Endothelial cell of umbilical vein (primary cell): ENCODE measurements at regions not wholly inside any gene's neighbourhood (a gene's known extent, or its start where the extent isn't known, plus 50 kb on each side); places are given as distances from the start of the nearest gene placed in this dataset.

Experiments used
- BruUV-seq: library from RNA; stranded (reverse); fragments of 400-500 nt; replicated peaks from 2 replicates; lab custom pipeline; 2021; lab: Mats Ljungman, UMichigan
- CTCF ChIA-PET: fragments of 300-600, 350-600 bp; sonication (Branson Sonifier 250); formaldehyde crosslinking; loops from one replicate; lab custom pipeline; 2021; ENCODE audit warnings: antibody characterized with exemption, inconsistent platforms; lab: Charles Lee
- POLR2A ChIA-PET: fragments of 300-600, 350-600 bp; sonication (Branson Sonifier 250); formaldehyde crosslinking; loops from one replicate; lab custom pipeline; 2021; ENCODE audit warnings: antibody characterized with exemption, inconsistent platforms; lab: Charles Lee
- DNase-seq: peaks from one replicate; pipeline ENCODE4 v3.0.0-alpha.2; 2011; ENCODE audit warnings: low read depth, low spot score
- FAIRE-seq: peaks from 2 replicates; lab custom pipeline; 2011; peaks lifted over from hg19 to GRCh38; lab: Jason Lieb, UNC
- H2AFZ ChIP-seq: 2 replicates; pipeline ENCODE4 v1.6.0; 2012; ENCODE audit warnings: low read depth, low read length, control low read depth, inconsistent platforms
- H3K27ac ChIP-seq: 2 replicates; pipeline ENCODE4 v1.5.1; 2011; ENCODE audit warnings: low read depth, mild to moderate bottlenecking, control low read depth, low read length, moderate library complexity; ENCODE audit not compliant: insufficient read depth
- H3K27me3 ChIP-seq, 2 experiments: 2 replicates each; pipeline versions ENCODE4 v1.6.0 to v1.6.1; 2011; ENCODE audit warnings: low read length in 2 of 2, mixed read lengths in 1 of 2; ENCODE audit not compliant: control insufficient read depth in 2 of 2, insufficient read depth in 2 of 2
- H3K36me3 ChIP-seq, 2 experiments: 2 replicates in 1 of 2; 3 replicates in 1 of 2; pipeline ENCODE4 v1.5.1; 2011; ENCODE audit warnings: low read length in 2 of 2, mild to moderate bottlenecking in 1 of 2, moderate library complexity in 1 of 2; ENCODE audit not compliant: control insufficient read depth in 2 of 2, insufficient read depth in 2 of 2; ENCODE audit errors: extremely low read depth in 1 of 2
- H3K4me1 ChIP-seq: 3 replicates; pipeline ENCODE4 v1.5.1; 2011; ENCODE audit warnings: mild to moderate bottlenecking, low read length; ENCODE audit not compliant: control insufficient read depth, insufficient read depth; ENCODE audit errors: extremely low read depth
- H3K4me2 ChIP-seq: 2 replicates; pipeline ENCODE4 v1.6.1; 2011; ENCODE audit warnings: low read length, control low read depth, mixed read lengths; ENCODE audit not compliant: insufficient read depth
- H3K4me3 ChIP-seq, 3 experiments: fragments of 200-600 bp in 1 of 3; sonication (generic), shearing (Covaris generic) in 1 of 3; replicated peaks in 1 of 3; 2 replicates each; pipeline ENCODE4 v1.5.1; 2011 to 2016; ENCODE audit warnings: control low read depth in 3 of 3, low read length in 3 of 3, mild to moderate bottlenecking in 2 of 3, inconsistent platforms in 1 of 3, low read depth in 1 of 3, moderate library complexity in 1 of 3; ENCODE audit not compliant: insufficient read depth in 1 of 3
- H3K79me2 ChIP-seq: 2 replicates; pipeline ENCODE4 v1.6.0; 2012; ENCODE audit warnings: low read length, inconsistent platforms; ENCODE audit not compliant: control insufficient read depth, insufficient read depth
- H3K9ac ChIP-seq: replicated peaks from 2 replicates; pipeline ENCODE3; 2011; ENCODE audit warnings: low read length, control low read depth; ENCODE audit not compliant: insufficient read depth; ENCODE audit errors: extremely low read depth
- H3K9me1 ChIP-seq: replicated peaks from 3 replicates; pipeline ENCODE4 v1.6.0; 2011; ENCODE audit warnings: mild to moderate bottlenecking, low read length; ENCODE audit not compliant: control insufficient read depth, insufficient read depth; ENCODE audit errors: extremely low read depth
- H3K9me3 ChIP-seq: replicated peaks from 2 replicates; pipeline ENCODE4 v1.5.1; 2012; ENCODE audit warnings: low read length, inconsistent platforms; ENCODE audit not compliant: control insufficient read depth, insufficient read depth
- H4K20me1 ChIP-seq: replicated peaks from 2 replicates; pipeline ENCODE3; 2011; ENCODE audit warnings: mild to moderate bottlenecking, low read length; ENCODE audit not compliant: control insufficient read depth, insufficient read depth; ENCODE audit errors: extremely low read depth
- CTCF ChIP-seq, 2 donors: IDR thresholded peaks; 1 replicate in 1 of 2; 2 replicates in 1 of 2; pipeline ENCODE4 v1.5.1; 2011; ENCODE audit warnings: low read length in 2 of 2, mild to moderate bottlenecking in 2 of 2, moderate library complexity in 2 of 2, control low read depth in 1 of 2, inconsistent platforms in 1 of 2, low read depth in 1 of 2; ENCODE audit not compliant: insufficient read depth in 1 of 2; ENCODE audit errors: extremely low read depth in 1 of 2
- EZH2 ChIP-seq: IDR thresholded peaks from 2 replicates; pipeline ENCODE4 v1.6.1; 2012; ENCODE audit warnings: borderline replicate concordance, low read depth, mild to moderate bottlenecking, moderate library complexity, low read length, inconsistent platforms; ENCODE audit not compliant: severe bottlenecking
- FOS ChIP-seq: IDR thresholded peaks from 2 replicates; pipeline ENCODE4 v1.6.1; 2011; ENCODE audit warnings: mild to moderate bottlenecking, low read length, moderate library complexity, borderline replicate concordance; ENCODE audit not compliant: insufficient read depth
- GATA2 ChIP-seq: IDR thresholded peaks from 2 replicates; pipeline ENCODE4 v1.7.0; 2011; ENCODE audit warnings: low read depth, mild to moderate bottlenecking, moderate library complexity, mixed read lengths, low read length; ENCODE audit not compliant: insufficient read length, insufficient read depth
- JUN ChIP-seq: IDR thresholded peaks from 2 replicates; pipeline ENCODE4 v1.6.1; 2011; ENCODE audit warnings: borderline replicate concordance, low read depth; ENCODE audit not compliant: insufficient read length, insufficient read depth
- MAX ChIP-seq: IDR thresholded peaks from 2 replicates; pipeline ENCODE4 v1.6.1; 2011; ENCODE audit not compliant: insufficient read depth, insufficient read length
- MYC ChIP-seq: IDR thresholded peaks from one replicate; pipeline ENCODE4 v1.6.1; 2011; ENCODE audit warnings: mild to moderate bottlenecking, low read depth, low read length
- POLR2A ChIP-seq: IDR thresholded peaks from 2 replicates; pipeline ENCODE4 v1.6.1; 2012; ENCODE audit warnings: low read depth, mild to moderate bottlenecking, control low read depth, low read length
- POLR2AphosphoS5 ChIP-seq: IDR thresholded peaks from 2 replicates; pipeline ENCODE4 v1.6.1; 2012; ENCODE audit warnings: low read depth, mild to moderate bottlenecking, control low read depth, low read length, moderate library complexity; ENCODE audit not compliant: insufficient read depth
- dilution Hi-C: fragments of 300-500 bp; cut with MboI; formaldehyde crosslinking; loops from one replicate; pipeline ENCODE4 v1.15.0; 2019; ENCODE audit warnings: low sequenced_read_pairs; ENCODE audit not compliant: extremely low pct_ligation_motif_present
- intact Hi-C: fragments of 100-400 bp; cut with micrococcal nuclease; formaldehyde crosslinking; loops from one replicate; pipeline ENCODE4 v1.10.0; 2022

- intact Hi-C loops (no loop called here), dilution Hi-C loops (no loop called here)
- Histone ChIP-seq H3K9ac (no peak overlapping the region), H3K27me3 (no peaks in the 10 kb centered on the region), H3K4me3 (no peak overlapping the region), H3K4me1 (no peaks in the 10 kb centered on the region), H3K79me2 (no peaks in the 10 kb centered on the region), H3K9me3 (no peaks in the 10 kb centered on the region), H3K27ac (no peak overlapping the region), H4K20me1 (no peaks in the 10 kb centered on the region), H2AFZ (no peak overlapping the region), H3K36me3 (no peaks in the 10 kb centered on the region), H3K4me2 (no peak overlapping the region), H3K9me1 (no peaks in the 10 kb centered on the region)
- no TSS peak for BruUV-seq
- ChIA-PET POLR2A (no interaction called here), CTCF (no interaction called here)
- TF ChIP-seq CTCF (IDR thresholded peaks at IDR 0.05; ENCODE audit: extremely low read depth in 1 of 2, insufficient read depth in 1 of 2, low read depth in 1 of 2, low read length in 2 of 2) (no peak), JUN (no peak), POLR2A (no peak), POLR2AphosphoS5 (no peak), FOS (no peak), MYC (no peak), GATA2 (no peak), MAX (no peak), EZH2 (no peak)
- DNase-seq, result no peak
- FAIRE-seq, result no peak
These were observed 215.3 kb downstream of the ABCC12 start for GRCh38 chr16:47940466-47940865.
